Hippocampal formation (tissue), 2 donors: ENCODE measurements at regions not wholly inside any gene's neighbourhood (a gene's known extent, or its start where the extent isn't known, plus 50 kb on each side); places are given as distances from the start of the nearest gene placed in this dataset.

Source experiments
- DNase-seq, 2 donors: peaks; one replicate each; lab custom pipeline; 2025; lab: John Stamatoyannopoulos, UW

DNA sequence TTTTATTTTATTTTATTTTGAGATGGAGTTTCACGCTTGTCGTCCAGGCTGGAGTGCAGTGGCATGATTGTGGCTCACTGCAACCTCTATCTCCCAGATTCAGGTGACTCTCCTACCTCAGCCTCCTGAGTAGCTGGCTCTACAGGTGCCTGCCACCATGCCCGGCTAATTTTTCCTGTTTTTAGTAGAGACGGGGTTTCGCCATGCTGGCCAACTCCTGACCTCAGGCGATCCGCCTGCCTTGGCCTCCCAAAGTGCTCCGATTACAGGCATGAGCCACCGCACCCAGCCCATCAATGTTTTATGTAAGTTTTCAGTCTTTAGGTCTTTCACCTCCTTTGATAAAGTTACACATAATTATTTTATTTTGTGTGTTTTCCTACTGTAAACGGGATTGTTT lies 154.6 kb downstream of the COPRS start:
- DNase-seq: no peak

- no peak for DNase-seq
Measured at GRCh38 chr17:31702041-31702440, 157.0 kb downstream of the COPRS start.

DNA sequence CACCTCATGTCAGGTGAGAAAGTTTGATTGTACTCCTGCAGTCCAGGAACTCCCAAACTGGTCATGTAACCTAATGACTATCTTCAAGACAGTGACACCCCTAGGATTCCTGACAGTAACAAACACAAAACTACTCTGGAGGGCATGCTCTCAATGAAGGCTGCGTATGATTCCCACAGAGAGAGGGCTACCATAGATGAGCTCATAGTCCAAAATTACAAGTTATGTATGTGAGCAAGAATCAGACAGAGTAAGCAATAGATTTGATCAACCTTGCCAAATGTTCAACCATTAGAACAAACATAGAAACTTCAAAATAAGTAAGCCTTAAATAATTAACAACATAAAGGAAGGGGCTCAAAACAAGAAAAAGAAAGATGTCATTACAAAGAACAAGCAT lies 158.1 kb downstream of the COPRS start:
- no peak for DNase-seq

DNA sequence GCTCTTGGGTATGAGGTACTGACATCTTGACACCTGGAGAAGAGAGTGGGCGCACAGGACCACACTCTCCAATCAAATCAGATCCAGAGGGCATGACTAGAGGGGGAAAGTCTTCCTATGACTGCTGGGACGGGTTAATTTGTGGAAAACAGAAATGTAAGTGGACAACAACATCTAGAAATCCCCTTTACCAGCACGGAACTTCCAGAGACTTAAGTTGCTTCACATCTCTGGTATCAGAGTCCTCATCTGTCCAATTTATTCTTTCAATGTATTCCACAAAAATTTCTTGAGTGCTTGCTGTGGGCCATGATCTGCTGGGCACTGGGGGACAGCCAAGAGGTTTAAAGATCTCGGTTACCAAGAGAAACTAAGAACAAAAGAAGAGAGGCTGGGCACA lies 159.2 kb downstream of the COPRS start:
- no peak for DNase-seq

- DNase-seq: no peak
Measured at GRCh38 chr17:31699281-31699680, 159.8 kb downstream of the COPRS start.

DNA sequence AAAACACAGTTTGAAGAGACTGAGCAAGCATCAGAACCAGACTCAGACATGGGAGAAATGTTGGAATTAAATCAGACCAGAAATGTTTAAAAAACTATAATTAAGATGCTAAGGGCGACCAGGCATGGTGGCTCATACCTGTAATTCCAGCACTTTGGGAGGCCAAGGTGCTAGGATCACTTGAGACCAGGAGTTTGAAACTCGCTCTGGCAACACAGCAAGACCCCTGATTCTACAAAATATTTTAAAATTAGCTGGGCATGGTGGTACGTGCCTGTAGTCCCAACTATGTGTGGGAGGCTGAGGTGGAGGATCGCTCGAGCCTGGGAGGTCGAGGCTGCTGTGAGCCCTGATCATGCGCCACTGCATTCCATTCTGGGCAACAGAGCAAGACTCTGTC lies 160.3 kb downstream of the COPRS start:
- no peak for DNase-seq

- no peak for DNase-seq
Measured at GRCh38 chr17:31697838-31698237, 161.2 kb downstream of the COPRS start.

GRCh38 chr17:31696703-31697325 lies 162.2 kb downstream of the COPRS start:
- DNase-seq: no peak

GRCh38 chr17:31696184-31696602 lies 162.9 kb downstream of the COPRS start:
- peak; percentile 10 to 37 for DNase-seq

DNA sequence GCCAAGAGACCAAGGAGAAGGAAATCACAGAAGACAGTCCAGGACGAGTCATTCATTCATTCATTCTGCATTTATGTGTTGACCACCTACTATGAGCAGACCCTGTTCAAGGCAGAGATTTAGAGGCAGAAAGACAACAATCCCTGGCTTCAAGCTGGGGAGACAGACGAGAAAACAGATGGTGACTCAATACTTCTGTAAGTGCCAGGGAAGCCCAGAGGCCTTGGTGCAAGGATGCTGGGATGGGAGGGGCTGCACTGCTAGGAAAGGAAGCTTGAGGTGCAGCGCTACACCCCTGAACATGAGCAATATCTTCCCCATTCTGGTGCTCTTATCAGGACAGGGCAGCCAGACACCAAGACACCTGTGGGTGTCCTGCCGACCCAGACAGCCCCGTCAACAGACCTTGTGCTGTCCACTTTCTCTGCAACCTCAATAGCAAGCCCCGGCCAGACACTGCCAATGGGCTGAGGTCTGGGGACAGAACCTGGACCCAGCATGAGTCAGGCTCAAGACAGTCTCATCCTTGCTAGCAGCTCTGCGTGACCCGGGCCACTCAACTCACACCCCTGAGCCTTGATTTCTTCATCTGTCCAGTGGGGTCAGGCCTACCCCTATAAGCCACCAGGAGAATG lies 163.5 kb downstream of the COPRS start:
- peak in 1 of 2 donors; percentile 5 for DNase-seq

- DNase-seq: no peak
Measured at GRCh38 chr17:31693433-31694220, 165.4 kb downstream of the COPRS start.

DNA sequence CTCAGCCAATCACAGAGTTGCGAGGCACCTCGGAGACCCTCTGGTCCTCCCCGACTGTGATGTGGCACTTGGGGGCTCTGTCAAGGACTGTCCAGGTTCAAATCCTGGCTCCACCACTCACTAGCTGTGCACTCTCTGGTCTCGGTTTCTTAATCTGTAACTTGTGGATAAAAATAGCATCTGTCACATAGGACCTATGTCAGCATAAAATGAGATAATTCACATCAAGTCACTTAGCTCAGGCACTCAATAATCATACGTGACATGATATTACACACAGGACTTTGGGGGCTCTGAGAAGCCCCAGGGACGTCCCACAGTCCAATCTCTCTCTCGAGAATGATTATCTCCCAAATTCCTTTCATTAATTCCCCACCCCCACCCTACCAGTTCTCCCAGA lies 166.4 kb downstream of the COPRS start:
- no peak for DNase-seq

GRCh38 chr17:31692027-31692426 lies 167.0 kb downstream of the COPRS start:
- no peak for DNase-seq

DNA sequence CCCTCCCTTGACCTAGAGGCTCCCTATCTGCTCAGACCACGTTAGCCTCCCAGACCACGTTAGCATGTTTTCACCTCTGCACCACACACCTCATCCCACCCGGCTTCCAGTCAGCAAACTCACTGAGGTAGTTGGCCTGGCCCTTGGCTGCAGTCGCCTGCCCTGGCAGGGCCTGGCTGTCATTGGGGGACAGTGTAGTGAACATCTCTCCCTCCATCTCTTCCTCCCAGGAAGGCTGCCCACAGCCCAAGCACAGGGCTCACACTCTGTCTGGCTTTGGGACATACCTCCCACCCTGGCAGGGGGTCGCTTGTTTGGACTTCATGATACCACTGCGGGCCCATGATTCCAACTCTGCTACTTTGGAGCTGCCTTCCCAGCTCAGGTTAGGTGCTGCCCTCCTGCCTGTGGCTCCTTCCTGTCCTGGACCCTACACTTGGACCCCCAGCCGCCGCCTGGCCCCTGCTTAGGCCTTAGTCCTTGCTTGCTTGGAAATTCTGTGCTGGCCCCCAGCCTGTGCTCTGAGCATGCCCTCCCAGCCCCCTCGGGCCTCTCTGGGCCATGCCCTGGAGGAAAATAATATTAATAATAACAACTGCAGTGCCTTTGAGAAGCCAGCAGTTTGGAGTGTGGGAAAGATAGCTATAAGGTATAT lies 167.7 kb downstream of the COPRS start:
- DNase-seq: no peak

- DNase-seq: no peak
Measured at GRCh38 chr17:31690151-31690551, 168.9 kb downstream of the COPRS start.

- no peak for DNase-seq
Measured at GRCh38 chr17:31688701-31689100, 170.3 kb downstream of the COPRS start.

- DNase-seq: no peak
Measured at GRCh38 chr17:31687505-31688126, 171.4 kb downstream of the COPRS start.

GRCh38 chr17:31686495-31686894 lies 172.5 kb downstream of the COPRS start:
- no peak for DNase-seq

GRCh38 chr17:31684901-31685300 lies 174.1 kb downstream of the COPRS start:
- no peak for DNase-seq

- no peak for DNase-seq
Measured at GRCh38 chr17:31680126-31680525, 178.9 kb downstream of the COPRS start.

GRCh38 chr17:31679667-31680066 lies 179.4 kb downstream of the COPRS start:
- no peak for DNase-seq

DNA sequence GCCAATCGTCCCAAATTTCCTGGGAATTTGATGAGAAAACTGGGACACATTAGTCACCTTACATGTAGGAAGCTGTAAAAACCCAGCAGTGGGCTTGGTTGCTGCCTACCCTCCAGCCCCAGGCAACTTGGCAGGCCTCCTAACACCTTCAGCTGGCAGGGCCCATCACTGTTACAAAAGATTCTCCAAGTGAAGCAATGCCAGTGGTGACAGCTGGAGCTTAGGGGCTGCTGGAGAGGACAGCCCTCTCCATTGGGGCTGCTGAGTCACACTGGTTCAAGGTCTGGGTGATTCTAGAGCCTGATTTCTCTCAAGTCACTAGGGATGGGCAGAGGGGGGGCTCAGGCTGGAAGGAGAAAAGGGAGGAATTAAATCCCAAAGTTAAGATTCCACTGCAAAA lies 180.6 kb downstream of the COPRS start:
- DNase-seq: no peak
